SK-N-SH (cell line): ENCODE measurements at regions not wholly inside any gene's neighbourhood (a gene's known extent, or its start where the extent isn't known, plus 50 kb on each side); places are given as distances from the start of the nearest gene placed in this dataset.

Source experiments
- CTCF ChIA-PET: fragments of 300-600, 350-600 bp; formaldehyde crosslinking; extraction: SDS; loops from one replicate; lab custom pipeline; 2021; lab: Yijun Ruan, JAX
- POLR2A ChIA-PET: fragments of 350-600 bp; sonication (Branson Sonifier 250); formaldehyde crosslinking; extraction: SDS; loops from one replicate; lab custom pipeline; 2020; ENCODE audit warnings: antibody characterized with exemption, inconsistent platforms; lab: Yijun Ruan, JAX
- DNase-seq: peaks from one replicate; pipeline ENCODE4 v3.0.0; 2012
- H2AFZ ChIP-seq: fragments of 200-600 bp; sonication (generic); 2 replicates; pipeline ENCODE4 v1.8.1; 2016; ENCODE audit warnings: antibody characterized with exemption, mild to moderate bottlenecking, low read depth
- H3F3A ChIP-seq: fragments of 200-600 bp; sonication (generic); replicated peaks from 2 replicates; pipeline ENCODE3; 2016; ENCODE audit warnings: antibody characterized with exemption, mild to moderate bottlenecking; ENCODE audit not compliant: insufficient read depth
- H3K27ac ChIP-seq, 2 experiments: fragments of 200-500 bp in 1 of 2; fragments of 200-600 bp in 1 of 2; sonication (Bioruptor generic) in 1 of 2; sonication (generic), shearing (Covaris generic) in 1 of 2; 2 replicates each; pipeline versions ENCODE4 v1.5.1 to v1.6.1; 2014 to 2016; ENCODE audit warnings: low read depth in 2 of 2, inconsistent platforms in 1 of 2, low read length in 1 of 2, mild to moderate bottlenecking in 1 of 2, mixed read lengths in 1 of 2
- H3K27me3 ChIP-seq: fragments of 200-600 bp; sonication (generic), shearing (Covaris generic); 2 replicates; pipeline ENCODE4 v1.6.1; 2016; ENCODE audit warnings: mixed run types; ENCODE audit not compliant: insufficient read depth
- H3K36me3 ChIP-seq, 2 experiments: fragments of 200-500 bp in 1 of 2; fragments of 200-600 bp in 1 of 2; sonication (Bioruptor generic) in 1 of 2; sonication (generic) in 1 of 2; replicated peaks in 1 of 2; 2 replicates each; pipeline versions ENCODE3 to v1.5.1; 2014 to 2016; ENCODE audit warnings: low read length in 1 of 2, mild to moderate bottlenecking in 1 of 2; ENCODE audit not compliant: insufficient read depth in 2 of 2, control insufficient read depth in 1 of 2
- H3K4me1 ChIP-seq, 2 experiments: fragments of 200-500 bp in 1 of 2; fragments of 200-600 bp in 1 of 2; sonication (Bioruptor generic) in 1 of 2; sonication (generic), shearing (Covaris generic) in 1 of 2; 2 replicates each; pipeline versions ENCODE4 v1.5.1 to v1.6.1; 2014 to 2016; ENCODE audit warnings: low read depth in 1 of 2, low read length in 1 of 2, mixed run types in 1 of 2; ENCODE audit not compliant: insufficient read depth in 2 of 2, control insufficient read depth in 1 of 2
- H3K4me2 ChIP-seq: fragments of 200-600 bp; sonication (generic), shearing (Covaris generic); 2 replicates; pipeline ENCODE4 v1.6.1; 2017; ENCODE audit warnings: mixed run types
- H3K4me3 ChIP-seq, 2 experiments: fragments of 200-500 bp in 1 of 2; fragments of 200-600 bp in 1 of 2; sonication (Bioruptor generic) in 1 of 2; sonication (generic), shearing (Covaris generic) in 1 of 2; 2 replicates each; pipeline versions ENCODE4 v1.5.1 to v1.8.1; 2014 to 2016; ENCODE audit warnings: low read depth in 2 of 2, inconsistent platforms in 1 of 2, low read length in 1 of 2, mild to moderate bottlenecking in 1 of 2, mixed read lengths in 1 of 2, moderate library complexity in 1 of 2
- H3K79me2 ChIP-seq: fragments of 200-600 bp; sonication (generic); 2 replicates; pipeline ENCODE4 v1.8.1; 2017; ENCODE audit warnings: mild to moderate bottlenecking; ENCODE audit not compliant: insufficient read depth
- H3K9ac ChIP-seq: fragments of 200-600 bp; sonication (generic); 2 replicates; pipeline ENCODE4 v1.6.1; 2017; ENCODE audit warnings: mixed run types
- H3K9me2 ChIP-seq: fragments of 200-600 bp; sonication (generic); 2 replicates; pipeline ENCODE4 v1.6.1; 2017; ENCODE audit warnings: mixed run types
- H3K9me3 ChIP-seq: fragments of 200-600 bp; sonication (generic); 2 replicates; pipeline ENCODE4 v1.6.1; 2017; ENCODE audit warnings: mixed run types, mild to moderate bottlenecking, moderate library complexity
- H4K20me1 ChIP-seq: fragments of 200-600 bp; sonication (generic); 2 replicates; pipeline ENCODE4 v1.6.1; 2017; ENCODE audit warnings: mild to moderate bottlenecking, mixed run types; ENCODE audit not compliant: insufficient read depth
- ELF1 ChIP-seq: IDR thresholded peaks from 2 replicates; pipeline ENCODE4 v1.4.0; 2012
- EP300 ChIP-seq, 2 experiments: IDR thresholded peaks; 2 replicates each; pipeline versions ENCODE4 v1.4.0 to v1.6.1; 2012; ENCODE audit warnings: borderline replicate concordance in 1 of 2, low read depth in 1 of 2, low read length in 1 of 2
- FOXM1 ChIP-seq: IDR thresholded peaks from 2 replicates; pipeline ENCODE4 v1.4.0; 2012; ENCODE audit warnings: low read depth, mild to moderate bottlenecking
- GATA2 ChIP-seq: sonication (generic); formaldehyde crosslinking; IDR thresholded peaks from 2 replicates; pipeline ENCODE4 v1.5.0; 2020; ENCODE audit warnings: mild to moderate bottlenecking, missing genetic modification reagents
- IRF3 ChIP-seq: fragments of 150-350 bp; IDR thresholded peaks from 2 replicates; pipeline ENCODE4 v1.6.1; 2016; ENCODE audit warnings: mild to moderate bottlenecking, low read depth, low read length
- MEF2A ChIP-seq: IDR thresholded peaks from 2 replicates; pipeline ENCODE4 v1.4.0; 2012; ENCODE audit warnings: low read depth, borderline replicate concordance
- NFIC ChIP-seq: IDR thresholded peaks from 2 replicates; pipeline ENCODE4 v1.4.0; 2012; ENCODE audit warnings: borderline replicate concordance
- PBX3 ChIP-seq: IDR thresholded peaks from 2 replicates; pipeline ENCODE4; 2012
- POLR2AphosphoS5 ChIP-seq: IDR thresholded peaks from 2 replicates; pipeline ENCODE4 v1.6.1; 2012; ENCODE audit warnings: low read depth, low read length
- RAD21 ChIP-seq: IDR thresholded peaks from 2 replicates; pipeline ENCODE4 v1.6.1; 2012; ENCODE audit warnings: mild to moderate bottlenecking, low read length
- RFX5 ChIP-seq: IDR thresholded peaks from 2 replicates; pipeline ENCODE4 v1.6.1; 2012; ENCODE audit warnings: mild to moderate bottlenecking, improper control_type of control experiment, low read length
- TAF1 ChIP-seq: IDR thresholded peaks from 2 replicates; pipeline ENCODE4 v1.6.1; 2012; ENCODE audit warnings: low read depth, mild to moderate bottlenecking, low read length, moderate library complexity, borderline replicate concordance
- YY1 ChIP-seq: IDR thresholded peaks from 2 replicates; pipeline ENCODE4 v1.4.0; 2012; ENCODE audit warnings: low read depth, mild to moderate bottlenecking
- WGBS: methylation state at CpG from one replicate; pipeline ENCODE4 v1.1.6; 2017; ENCODE audit warnings: low lambda C conversion rate; 5-methylcytosine and 5-hydroxymethylcytosine counted together

DNA sequence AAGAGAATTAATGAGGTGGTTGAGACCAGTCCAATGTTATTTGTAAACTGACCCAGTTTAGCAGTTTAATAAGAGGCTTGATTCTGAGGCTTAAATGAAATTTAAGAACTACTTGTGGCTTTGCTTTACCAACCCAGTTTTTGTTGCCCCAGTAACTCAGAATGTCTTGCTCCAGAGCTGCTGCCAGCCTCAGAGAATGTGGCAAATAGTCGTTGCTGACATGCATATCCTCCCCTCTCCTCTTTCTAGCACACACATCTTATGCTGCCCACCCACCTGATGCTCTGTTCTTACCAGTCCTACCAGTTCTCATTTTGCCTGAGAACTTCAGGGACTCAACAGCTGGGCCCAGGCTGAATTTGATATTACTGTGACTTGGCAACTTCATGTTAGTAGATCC is 92.4 kb upstream of the TSC22D2 start:
- no peaks in the 10 kb centered on the region for H3K27me3 ChIP-seq
- no peak overlapping the region; the same call in 1 of the 2 replicates for H2AFZ ChIP-seq
- no peak overlapping the region for H3K9ac ChIP-seq
- H3K36me3 ChIP-seq = no peaks in the 10 kb centered on the region
- no peaks in the 10 kb centered on the region for H3K9me3 ChIP-seq
- peaks cover 0 to 5% of the 10 kb centered on the region in 2 experiments; a peak in 2 of 4 replicates for H3K4me1 ChIP-seq
- POLR2A ChIA-PET = no interaction called here
- H3K4me2 ChIP-seq = no peak overlapping the region
- TF ChIP-seq MEF2A (no peak), EP300 (IDR thresholded peaks at IDR 0.05; ENCODE audit: borderline replicate concordance in 1 of 2, low read depth in 1 of 2, low read length in 1 of 2) (no peak), TAF1 (no peak), POLR2AphosphoS5 (no peak), FOXM1 (no peak), GATA2 (CRISPR knock-in tag) (no peak), NFIC (no peak), YY1 (no peak), IRF3 (no peak), PBX3 (no peak), RFX5 (no peak)
- no peak for DNase-seq
- H4K20me1 ChIP-seq = no peaks in the 10 kb centered on the region
- H3K27ac ChIP-seq = no peak overlapping the region
- H3F3A ChIP-seq = peaks cover 12% of the 10 kb centered on the region
- no peaks in the 10 kb centered on the region for H3K79me2 ChIP-seq
- CTCF ChIA-PET = interaction anchor here (1.7 kb wide), 1 partner anchor 45 kb away, joined by 3 read pairs; no protein-coding TSS in a partner anchor
- H3K4me3 ChIP-seq = no peak overlapping the region
- WGBS = 29% methylated on average over 1 of the region's 1 CpG
- H3K9me2 ChIP-seq = no peaks in the 10 kb centered on the region; the same call in 1 of the 2 replicates

GRCh38 chr3:150314248-150315004 is 93.7 kb upstream of the TSC22D2 start:
- CTCF ChIA-PET = interaction anchor here (0.6 to 1.4 kb wide), 3 partner anchors 13 to 182 kb away, joined by 3 to 4 read pairs (median 3); no protein-coding TSS in a partner anchor
- POLR2A ChIA-PET = no interaction called here
- H3K36me3 ChIP-seq = no peaks in the 10 kb centered on the region
- no peak overlapping the region for H3K4me3 ChIP-seq
- TF ChIP-seq RAD21 (no peak), MEF2A (no peak), EP300 (IDR thresholded peaks at IDR 0.05; ENCODE audit: borderline replicate concordance in 1 of 2, low read depth in 1 of 2, low read length in 1 of 2) (no peak), IRF3 (no peak), ELF1 (no peak)
- H3K9me3 ChIP-seq = no peaks in the 10 kb centered on the region
- DNase-seq = no peak
- no peaks in the 10 kb centered on the region for H3K27me3 ChIP-seq
- no peaks in the 10 kb centered on the region; a peak in 2 of 4 replicates for H3K4me1 ChIP-seq
- no peak overlapping the region for H2AFZ ChIP-seq
- H4K20me1 ChIP-seq = no peaks in the 10 kb centered on the region
- H3K9me2 ChIP-seq = no peaks in the 10 kb centered on the region; the same call in 1 of the 2 replicates
- no peak overlapping the region for H3K27ac ChIP-seq
- no peaks in the 10 kb centered on the region for H3K79me2 ChIP-seq
- 69% methylated on average over 5 of the region's 5 CpGs for WGBS
- H3K9ac ChIP-seq = no peak overlapping the region
- no peak overlapping the region for H3K4me2 ChIP-seq
- H3F3A ChIP-seq = no peaks in the 10 kb centered on the region
